BLaER1 treated with 17β-estradiol and CSF1 and Interleukin-3, amounts not matched to agents 10 nM and 100 nM (cell line): ENCODE measurements at regions not wholly inside any gene's neighbourhood (a gene's known extent, or its start where the extent isn't known, plus 50 kb on each side); places are given as distances from the start of the nearest gene placed in this dataset.
A peak's percentile ranks its signal among the peaks of the same experiment; 100 is the strongest.
"Not testable (repeated sequence)": the region's sequence is repeated elsewhere in the genome, so short reads cannot be mapped to it uniquely, and the experiment has no call there.

Source experiments
- H3K27ac ChIP-seq, 11 experiments: shearing (Covaris generic); formaldehyde crosslinking; 2 replicates each; pipeline ENCODE4 v1.8.1; 2022
- H3K27me3 ChIP-seq, 11 experiments: shearing (Covaris generic); formaldehyde crosslinking; 2 replicates each; pipeline ENCODE4 v1.8.1; 2022
- H3K36me3 ChIP-seq, 11 experiments: shearing (Covaris generic); formaldehyde crosslinking; 2 replicates each; pipeline ENCODE4 v1.8.1; 2022
- H3K4me1 ChIP-seq, 10 experiments: shearing (Covaris generic); formaldehyde crosslinking; 2 replicates each; pipeline ENCODE4 v1.8.1; 2022
- H3K4me2 ChIP-seq, 11 experiments: shearing (Covaris generic); formaldehyde crosslinking; 2 replicates each; pipeline ENCODE4 v1.8.1; 2022
- H3K4me3 ChIP-seq, 10 experiments: shearing (Covaris generic); formaldehyde crosslinking; 2 replicates each; pipeline ENCODE4 v1.8.1; 2022
- H3K9ac ChIP-seq, 11 experiments: shearing (Covaris generic); formaldehyde crosslinking; 2 replicates each; pipeline ENCODE4 v1.8.1; 2022
- H3K9me3 ChIP-seq, 11 experiments: shearing (Covaris generic); formaldehyde crosslinking; replicated peaks in 1 of 11; 2 replicates each; pipeline ENCODE4 v1.8.1; 2022
- H4K20me1 ChIP-seq, 11 experiments: shearing (Covaris generic); formaldehyde crosslinking; 2 replicates each; pipeline ENCODE4 v1.8.1; 2022
- Cebpa-rat ChIP-seq, 11 experiments: shearing (Covaris generic); IDR thresholded peaks; 2 replicates each; pipeline ENCODE4 v1.8.1; 2022

DNA sequence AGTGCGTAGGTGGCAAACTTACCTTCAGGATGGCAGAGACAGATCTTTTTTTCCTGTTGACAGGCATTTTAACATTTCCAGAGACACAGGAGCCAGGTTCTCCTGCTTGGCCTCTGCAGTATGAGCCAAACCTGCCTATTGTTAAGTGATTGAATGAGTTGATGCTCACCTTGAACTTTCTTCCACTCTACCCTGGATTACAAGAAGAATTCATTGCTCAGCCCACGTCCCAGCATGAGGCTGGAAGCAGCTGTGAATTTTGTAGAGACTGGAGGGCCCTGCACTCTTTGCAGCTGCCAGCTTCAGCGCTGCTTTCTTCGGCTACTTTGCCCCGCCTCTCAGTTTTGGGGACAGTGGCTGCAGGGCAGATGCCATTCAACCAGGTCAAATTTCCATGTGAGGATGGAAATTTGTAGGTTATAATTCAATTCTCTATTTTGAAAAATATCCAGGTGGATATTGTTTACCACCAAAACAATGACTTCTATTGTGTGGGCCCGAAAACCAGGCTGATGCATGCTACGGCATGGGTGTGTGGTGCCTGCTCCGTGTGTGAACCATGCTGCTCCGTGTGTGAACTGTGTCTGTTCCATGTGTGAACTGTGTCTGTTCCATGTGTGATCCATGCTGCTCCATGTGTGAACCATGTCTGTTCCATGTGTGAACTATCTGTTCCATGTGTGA lies 75.2 kb upstream of the METTL9 start:
- H3K27me3 ChIP-seq, result peaks cover 0 to 20% (median 0%) of the 10 kb centered on the region in 11 experiments; a peak in 6 of 22 replicates
- H3K4me3 ChIP-seq, result no peak overlapping the region
- H4K20me1 ChIP-seq, result peaks cover 0 to 19% (median 4%) of the 10 kb centered on the region in 11 experiments; a peak in 9 of 22 replicates
- no peak overlapping the region for H3K4me2 ChIP-seq
- no peak overlapping the region for H3K9ac ChIP-seq
- peaks cover 10 to 61% (median 33%) of the 10 kb centered on the region in 10 experiments; a peak in 19 of 20 replicates for H3K4me1 ChIP-seq
- H3K27ac ChIP-seq, result no peak overlapping the region
- H3K9me3 ChIP-seq, result peaks cover 0 to 9% (median 5%) of the 10 kb centered on the region in 11 experiments; a peak in 8 of 22 replicates
- H3K36me3 ChIP-seq, result no peaks in the 10 kb centered on the region
- no peak for TF ChIP-seq Cebpa-rat (IDR thresholded peaks at IDR 0.05)

GRCh38 chr16:21524752-21525028 lies 74.7 kb upstream of the METTL9 start:
- peaks cover 0 to 19% (median 0%) of the 10 kb centered on the region in 11 experiments; a peak in 5 of 22 replicates for H4K20me1 ChIP-seq
- peaks cover 0 to 20% (median 0%) of the 10 kb centered on the region in 11 experiments; a peak in 6 of 22 replicates for H3K27me3 ChIP-seq
- not testable (repeated sequence) for H3K9me3 ChIP-seq, H3K9ac ChIP-seq, H3K4me3 ChIP-seq, H3K27ac ChIP-seq, H3K36me3 ChIP-seq, H3K4me2 ChIP-seq
- peaks cover 10 to 61% (median 33%) of the 10 kb centered on the region in 10 experiments; a peak in 19 of 20 replicates for H3K4me1 ChIP-seq

GRCh38 chr16:21525029-21525895 lies 74.1 kb upstream of the METTL9 start:
- H4K20me1 ChIP-seq, result peaks cover 0 to 19% (median 0%) of the 10 kb centered on the region in 11 experiments; a peak in 2 of 22 replicates
- TF ChIP-seq Cebpa-rat (IDR thresholded peaks at IDR 0.05), result peak in 3 of 11 experiments; percentile 34 to 64 (median 56); a peak in 4 of 22 replicates
- H3K27ac ChIP-seq, H3K4me3 ChIP-seq, H3K9me3 ChIP-seq, H3K36me3 ChIP-seq: not testable (repeated sequence)
- H3K27me3 ChIP-seq, result peaks cover 0 to 20% (median 0%) of the 10 kb centered on the region in 11 experiments; a peak in 6 of 22 replicates
- peaks cover 10 to 61% (median 33%) of the 10 kb centered on the region in 10 experiments; a peak in 19 of 20 replicates for H3K4me1 ChIP-seq
- peak overlapping the region in 9 of 11 experiments; percentile 49 to 89 (median 71); a peak in 18 of 22 replicates for H3K4me2 ChIP-seq
- H3K9ac ChIP-seq, result 0 out of 22 replicates have a peak overlapping the region, but pooled peaks of 1 of the 11 experiments have one; percentile 6

DNA sequence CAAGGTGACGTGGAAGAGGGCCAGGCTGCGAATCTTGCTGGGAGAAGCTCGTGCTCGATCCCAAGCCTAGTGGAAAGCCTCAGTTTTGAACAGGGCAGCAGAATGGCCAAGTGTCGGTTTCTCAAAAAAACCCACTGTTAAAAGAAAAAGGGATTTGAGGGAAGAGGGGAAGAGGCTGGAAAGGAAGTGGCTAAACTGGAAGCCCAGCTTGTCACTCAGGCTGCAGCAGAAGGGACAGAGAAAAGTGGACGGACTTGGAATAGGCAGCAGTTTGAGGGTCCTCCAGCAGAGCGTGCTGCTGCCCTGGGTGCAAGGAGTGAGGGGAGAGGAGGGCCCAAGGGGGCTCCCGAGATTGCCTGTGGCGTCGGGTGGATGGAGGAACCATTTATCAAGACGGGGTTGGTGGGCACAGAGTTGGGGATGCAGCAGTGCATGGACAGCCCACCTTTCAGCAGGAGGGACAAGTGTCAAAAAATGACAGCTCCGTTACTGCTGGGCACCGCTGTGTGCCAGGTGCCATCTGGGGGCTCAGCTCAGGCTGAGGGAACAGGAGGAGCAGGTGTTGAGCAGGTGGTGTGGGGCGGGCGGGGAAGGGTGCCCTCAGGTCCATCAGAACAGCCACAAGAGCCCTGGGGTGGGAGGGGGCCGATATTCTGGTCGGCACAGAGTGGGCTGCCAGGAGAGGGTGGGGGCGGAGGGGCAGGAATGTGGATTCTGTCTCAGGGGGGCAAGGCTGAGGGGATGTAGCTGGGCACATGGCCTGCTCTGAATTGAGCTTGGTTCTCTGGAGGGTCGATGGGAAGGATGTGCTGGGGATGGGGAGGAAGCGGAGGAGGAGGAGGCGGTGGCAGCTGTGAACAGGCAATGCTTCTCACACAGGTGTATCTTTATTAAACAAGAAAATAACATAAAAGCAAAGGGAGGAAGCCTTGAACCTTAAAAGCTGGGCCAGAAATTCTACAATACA lies 73.1 kb upstream of the METTL9 start:
- H3K9me3 ChIP-seq, H3K36me3 ChIP-seq, H3K4me3 ChIP-seq, H3K27ac ChIP-seq: not testable (repeated sequence)
- Histone ChIP-seq H3K27me3 (peaks cover 0 to 20% (median 0%) of the 10 kb centered on the region in 11 experiments; a peak in 6 of 22 replicates), H3K4me2 (peak overlapping the region; percentile 7 to 89 (median 68); a peak in 20 of 22 replicates), H3K9ac (peak overlapping the region in 4 of 11 experiments; percentile 6 to 24 (median 9); a peak in 2 of 22 replicates), H3K4me1 (peaks cover 10 to 53% (median 28%) of the 10 kb centered on the region in 10 experiments; a peak in 19 of 20 replicates), H4K20me1 (peaks cover 0 to 19% (median 0%) of the 10 kb centered on the region in 11 experiments; a peak in 2 of 22 replicates)

DNA sequence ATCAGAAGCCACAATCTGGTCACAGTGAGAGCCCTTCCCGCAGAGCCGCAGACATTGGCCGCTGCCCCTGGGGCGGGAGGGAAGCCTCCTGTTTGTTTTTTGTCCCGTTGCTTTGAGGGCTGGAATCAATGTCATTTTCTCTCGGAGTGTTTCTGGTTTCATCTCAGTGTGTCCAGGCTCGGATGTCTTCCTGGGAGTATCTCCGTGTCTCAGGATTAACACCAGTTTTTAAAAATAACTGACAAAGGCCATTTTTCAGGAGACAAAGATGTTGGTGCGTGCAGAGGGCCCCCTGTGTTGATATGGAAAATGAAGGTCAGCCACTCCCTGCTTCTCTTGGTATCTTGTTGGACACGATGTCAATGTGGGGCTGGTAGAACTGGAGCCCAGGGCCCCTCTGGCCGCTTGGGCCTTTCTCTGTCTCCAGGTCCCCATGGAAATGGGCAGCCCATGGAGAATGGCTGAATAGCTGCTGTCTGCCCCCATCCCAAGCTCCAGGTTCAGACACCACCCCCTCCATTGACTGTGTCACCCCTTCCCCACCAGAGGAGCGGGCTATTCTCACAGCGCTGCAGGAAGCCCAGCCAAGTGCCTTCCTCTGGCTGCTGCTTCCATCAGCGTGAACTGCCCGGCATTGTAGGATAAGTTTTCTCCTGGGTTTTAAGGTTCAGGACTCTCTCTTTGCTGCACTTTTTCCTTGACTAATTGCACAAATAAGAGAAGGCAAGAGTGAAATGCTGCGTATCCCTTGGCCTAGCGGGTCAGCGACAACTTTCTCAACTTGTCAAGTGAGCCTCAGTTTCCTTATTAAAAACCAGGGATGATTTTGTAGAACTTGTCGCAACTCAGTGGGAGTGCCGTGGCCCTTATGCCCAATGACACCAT lies 72.2 kb upstream of the METTL9 start:
- no peak overlapping the region for H3K4me3 ChIP-seq
- peaks cover 10 to 47% (median 28%) of the 10 kb centered on the region in 10 experiments; a peak in 19 of 20 replicates for H3K4me1 ChIP-seq
- no peak for TF ChIP-seq Cebpa-rat (IDR thresholded peaks at IDR 0.05)
- peaks cover 0 to 19% (median 0%) of the 10 kb centered on the region in 11 experiments; a peak in 2 of 22 replicates for H4K20me1 ChIP-seq
- peak overlapping the region in 2 of 11 experiments; percentile 8 to 10; a peak in 1 of 22 replicates for H3K9ac ChIP-seq
- H3K9me3 ChIP-seq, result peaks cover 0 to 9% (median 5%) of the 10 kb centered on the region in 11 experiments; a peak in 8 of 22 replicates
- H3K4me2 ChIP-seq, result peak overlapping the region in 10 of 11 experiments; percentile 24 to 89 (median 70); a peak in 19 of 22 replicates
- H3K36me3 ChIP-seq, result no peaks in the 10 kb centered on the region
- H3K27me3 ChIP-seq, result peaks cover 0 to 20% (median 0%) of the 10 kb centered on the region in 11 experiments; a peak in 6 of 22 replicates
- H3K27ac ChIP-seq, result no peak overlapping the region

DNA sequence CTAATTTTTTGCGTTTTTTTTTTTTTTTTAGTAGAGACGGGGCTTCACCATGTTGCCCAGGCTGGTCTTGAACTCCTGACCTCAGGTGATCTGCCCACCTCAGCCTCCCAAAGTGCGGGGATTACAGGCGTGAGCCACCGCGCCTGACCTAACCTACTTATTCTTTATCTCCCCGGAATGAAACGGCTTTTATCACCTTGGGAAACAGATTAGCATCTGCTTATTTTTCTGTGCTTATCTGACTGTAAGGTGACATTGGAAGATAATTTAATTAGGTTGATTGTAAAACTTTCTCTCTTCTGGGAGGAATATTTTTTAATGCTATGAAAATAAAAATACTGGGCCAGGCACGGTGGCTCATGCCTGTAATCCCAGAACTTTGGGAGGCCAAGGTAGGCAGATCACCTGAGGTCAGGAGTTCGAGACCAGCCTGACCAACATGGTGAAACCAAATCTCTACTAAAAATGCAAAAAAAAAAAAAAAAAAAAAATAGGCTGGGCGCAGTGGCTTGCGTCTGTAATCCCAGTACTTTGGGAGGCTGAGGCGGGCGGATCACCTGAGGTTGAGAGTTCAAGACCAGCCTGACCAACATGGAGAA lies 70.2 kb upstream of the METTL9 start:
- Histone ChIP-seq H3K4me1 (peaks cover 10 to 31% (median 25%) of the 10 kb centered on the region in 10 experiments; a peak in 19 of 20 replicates), H3K27me3 (peaks cover 0 to 20% (median 0%) of the 10 kb centered on the region in 11 experiments; a peak in 6 of 22 replicates), H4K20me1 (peaks cover 0 to 19% (median 0%) of the 10 kb centered on the region in 11 experiments; a peak in 2 of 22 replicates), H3K9me3 (peaks cover 0 to 17% (median 7%) of the 10 kb centered on the region in 11 experiments; a peak in 12 of 22 replicates)
- not testable (repeated sequence) for H3K9ac ChIP-seq, H3K36me3 ChIP-seq, H3K4me3 ChIP-seq, H3K4me2 ChIP-seq, H3K27ac ChIP-seq

DNA sequence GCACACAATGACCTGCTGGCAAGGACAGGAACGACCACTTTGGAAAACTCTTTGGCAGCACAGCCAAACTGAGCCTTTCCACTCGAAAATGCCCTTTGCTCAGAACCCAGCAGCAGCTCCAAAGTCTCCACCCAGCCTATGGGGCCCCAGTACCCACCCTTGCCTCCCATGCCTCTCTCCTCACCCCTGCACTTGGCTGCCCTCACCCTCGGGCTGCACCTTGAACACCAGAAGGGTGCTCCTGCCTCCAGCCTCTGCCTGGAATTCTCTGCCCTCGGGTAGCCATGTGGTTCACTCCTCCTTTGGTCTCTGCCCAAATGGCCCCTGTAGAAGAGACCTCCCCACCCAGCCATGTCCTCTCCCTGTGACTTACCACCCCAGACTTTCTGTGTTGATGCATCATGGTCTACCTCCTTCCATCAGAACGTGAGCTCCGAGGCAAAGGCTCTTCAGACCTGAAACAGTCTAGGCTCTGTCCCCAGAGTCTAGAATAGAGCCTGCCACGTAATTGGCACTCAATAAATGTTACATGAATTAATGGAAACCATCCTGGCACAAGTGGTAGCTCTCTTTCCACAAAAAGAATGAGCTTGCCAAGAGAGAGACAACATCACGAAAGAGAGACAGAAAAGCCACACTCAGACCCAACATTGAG lies 68.5 kb upstream of the METTL9 start:
- Histone ChIP-seq H4K20me1 (peaks cover 0 to 13% (median 0%) of the 10 kb centered on the region in 11 experiments; a peak in 1 of 22 replicates), H3K27me3 (peaks cover 0 to 15% (median 0%) of the 10 kb centered on the region in 11 experiments; a peak in 6 of 22 replicates), H3K4me1 (peaks cover 5 to 22% (median 16%) of the 10 kb centered on the region in 10 experiments; a peak in 19 of 20 replicates), H3K9me3 (peaks cover 0 to 11% (median 4%) of the 10 kb centered on the region in 11 experiments; a peak in 6 of 22 replicates)
- not testable (repeated sequence) for H3K36me3 ChIP-seq, H3K4me2 ChIP-seq, H3K4me3 ChIP-seq, H3K9ac ChIP-seq, H3K27ac ChIP-seq

- not testable (repeated sequence) for H4K20me1 ChIP-seq, H3K27me3 ChIP-seq, H3K27ac ChIP-seq, H3K4me3 ChIP-seq, H3K9ac ChIP-seq, H3K4me2 ChIP-seq, H3K36me3 ChIP-seq, H3K4me1 ChIP-seq
- peaks cover 0 to 11% (median 4%) of the 10 kb centered on the region in 11 experiments; a peak in 6 of 22 replicates for H3K9me3 ChIP-seq
Measured at GRCh38 chr16:21532996-21533395, 66.4 kb upstream of the METTL9 start.

DNA sequence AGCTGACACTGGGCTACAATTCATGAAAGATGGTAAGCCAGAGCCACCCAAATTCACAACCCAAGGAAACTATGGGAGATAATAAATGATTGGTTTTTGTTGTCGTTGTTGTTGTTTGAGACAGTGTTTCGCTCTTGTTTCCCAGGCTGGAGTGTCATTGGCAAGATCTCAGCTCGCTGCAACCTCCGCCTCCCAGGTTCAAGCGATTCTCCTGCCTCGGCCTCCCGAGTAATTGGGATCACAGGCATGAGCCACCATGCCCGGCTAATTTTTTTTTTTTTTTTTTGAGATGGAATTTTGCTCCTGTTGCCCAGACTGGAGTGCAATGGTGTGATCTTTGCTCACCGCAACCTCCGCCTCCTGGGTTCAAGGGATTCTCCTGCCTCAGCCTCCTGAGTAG lies 65.9 kb upstream of the METTL9 start:
- H3K4me1 ChIP-seq, H3K27me3 ChIP-seq, H3K27ac ChIP-seq, H3K4me3 ChIP-seq, H3K4me2 ChIP-seq, H4K20me1 ChIP-seq, H3K36me3 ChIP-seq, H3K9ac ChIP-seq: not testable (repeated sequence)
- H3K9me3 ChIP-seq, result peaks cover 0 to 11% (median 4%) of the 10 kb centered on the region in 11 experiments; a peak in 6 of 22 replicates

- not testable (repeated sequence) for H3K9ac ChIP-seq, H3K27me3 ChIP-seq, H3K36me3 ChIP-seq, H3K4me3 ChIP-seq, H3K27ac ChIP-seq, H3K4me2 ChIP-seq, H4K20me1 ChIP-seq
- Histone ChIP-seq H3K4me1 (peaks cover 4 to 15% (median 9%) of the 10 kb centered on the region in 10 experiments; a peak in 16 of 20 replicates), H3K9me3 (peaks cover 0 to 11% (median 4%) of the 10 kb centered on the region in 11 experiments; a peak in 6 of 22 replicates)
Measured at GRCh38 chr16:21534561-21534960, 64.8 kb upstream of the METTL9 start.
